NK-92 treated with Interleukin-12 subunit alpha and Interleukin-12 subunit beta, amount 100 ng/mL, for 24 hours (cell line): ENCODE measurements at regions not wholly inside any gene's neighbourhood (a gene's known extent, or its start where the extent isn't known, plus 50 kb on each side); places are given as distances from the start of the nearest gene placed in this dataset.

Source experiments
- DNase-seq: peaks from one replicate; lab custom pipeline; 2025; lab: John Stamatoyannopoulos, UW

DNA sequence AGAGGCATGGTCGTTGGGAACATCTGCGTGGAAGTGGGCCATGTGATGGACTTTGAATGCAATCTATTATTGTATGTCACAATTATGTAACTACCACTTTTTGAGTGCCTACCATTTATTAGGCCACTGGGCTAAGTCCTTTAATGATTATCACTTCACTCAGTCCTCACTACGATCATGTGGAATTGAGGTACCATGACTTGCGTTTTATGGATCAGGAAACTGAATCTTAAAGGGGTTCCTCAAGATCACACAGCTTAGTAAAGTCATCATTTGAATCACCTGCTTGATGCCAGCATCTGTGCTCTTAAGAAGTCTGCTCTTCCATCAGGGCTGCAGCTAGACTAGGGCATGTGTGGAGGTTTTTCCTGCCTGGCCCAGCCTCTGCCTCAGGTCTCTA, 136.7 kb downstream of the DAD1 start:
- DNase-seq: no peak

DNA sequence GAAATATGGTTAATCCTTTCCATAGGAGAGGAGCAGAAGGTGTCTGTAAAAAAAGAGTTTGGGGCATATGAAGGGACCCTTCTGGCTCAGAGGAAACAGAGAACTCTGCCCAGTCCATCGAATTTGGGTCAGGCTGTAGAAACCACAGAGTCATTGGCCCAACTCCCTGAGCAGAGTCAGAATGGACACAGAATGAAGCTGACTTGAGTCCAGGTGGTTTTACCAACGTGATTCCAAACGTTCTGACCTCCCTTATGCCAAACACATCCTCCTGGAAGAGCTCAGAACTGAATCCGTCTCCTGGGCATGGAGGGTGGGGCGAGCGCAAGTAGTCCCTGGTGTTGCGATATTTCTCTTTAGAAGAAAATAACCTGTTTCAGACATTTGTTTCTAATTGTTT, 138.8 kb downstream of the DAD1 start:
- DNase-seq: no peak

DNA sequence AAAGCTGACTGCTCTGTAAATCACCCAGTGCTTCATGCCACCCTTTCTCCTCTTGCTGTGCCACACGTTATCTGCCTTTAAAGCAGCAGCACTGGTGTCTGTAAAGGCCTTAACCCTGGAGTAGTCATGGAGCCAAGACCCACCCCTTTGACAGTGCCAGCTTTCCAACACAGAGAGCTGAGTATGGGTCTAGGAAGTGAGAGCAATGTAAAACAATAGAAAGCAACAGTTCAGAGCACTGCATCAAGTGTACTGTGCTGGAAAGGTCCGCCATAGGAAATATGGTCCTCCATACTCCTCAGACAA, 139.5 kb downstream of the DAD1 start:
- DNase-seq: no peak

DNA sequence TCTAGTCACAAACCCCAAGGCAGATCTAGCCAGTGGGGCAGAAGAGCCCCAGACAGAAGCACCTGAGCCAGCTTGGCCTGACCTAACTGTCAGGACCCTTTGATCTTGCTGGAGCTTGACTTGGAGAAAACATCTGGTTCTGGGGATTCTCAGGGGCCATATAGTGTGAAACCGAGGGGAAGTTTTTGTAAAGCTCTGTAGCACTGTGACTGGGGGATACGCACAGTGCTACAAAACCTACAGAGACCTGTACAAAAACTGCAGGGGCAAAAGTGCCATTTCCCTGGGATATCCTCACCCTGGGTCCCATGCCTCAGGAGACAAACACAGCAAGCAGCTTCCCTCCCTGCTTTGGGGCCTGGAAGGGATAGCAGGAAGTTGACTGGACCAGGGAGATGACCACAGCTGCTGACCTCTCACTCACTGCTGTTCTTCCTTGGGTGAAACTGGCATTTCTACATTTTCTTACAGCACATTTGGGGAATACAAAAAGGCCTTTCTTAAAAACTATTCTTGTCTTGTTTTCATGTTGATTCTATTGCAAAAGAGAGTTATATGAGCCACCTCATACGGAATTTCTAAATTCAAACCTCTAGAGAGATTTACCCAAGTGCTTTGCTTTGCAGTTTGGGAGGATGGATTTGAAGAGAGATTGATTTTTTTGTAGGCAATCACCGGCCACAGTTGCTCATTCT, 140.0 kb downstream of the DAD1 start:
- DNase-seq: peak; percentile 53

DNA sequence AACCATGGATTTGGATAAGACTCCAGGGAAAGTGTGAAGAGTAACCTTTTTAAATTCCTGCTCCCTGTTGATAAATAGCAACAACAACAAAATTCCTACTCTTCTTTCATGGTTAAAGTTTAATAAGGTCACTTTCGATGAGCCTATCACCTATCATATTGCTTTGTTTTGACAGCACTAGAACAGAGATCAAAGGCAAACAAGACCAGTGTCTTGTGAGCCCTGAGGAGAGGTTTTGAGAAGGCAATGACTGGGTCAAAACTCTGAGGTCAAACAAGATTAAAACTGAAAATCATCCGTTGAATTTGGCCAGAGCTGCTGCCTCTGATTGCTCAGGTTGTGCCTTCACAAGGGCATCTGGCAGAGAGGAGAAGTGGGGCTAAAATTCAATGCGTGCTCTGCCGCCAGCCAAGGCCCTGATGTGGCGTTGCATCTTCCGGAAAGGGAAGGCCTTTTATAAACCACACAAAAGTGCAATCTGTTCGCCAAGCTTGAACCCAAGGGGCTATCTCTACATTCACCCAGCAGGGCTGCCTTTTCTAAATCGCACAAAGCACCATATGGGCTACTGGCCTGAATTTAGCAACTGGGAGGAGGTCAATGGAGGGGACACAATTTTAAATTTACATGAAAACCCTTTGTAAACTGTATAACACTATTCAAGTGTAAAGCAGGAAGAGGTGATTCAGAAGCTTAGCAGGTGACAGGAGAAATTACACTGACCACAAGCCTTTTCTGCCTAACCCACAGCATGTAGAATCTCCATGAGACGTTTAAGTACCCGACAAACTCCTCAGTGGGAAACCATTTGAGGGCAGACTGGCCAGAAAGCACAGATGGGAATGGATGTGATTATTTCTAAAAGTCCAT, 140.8 kb downstream of the DAD1 start:
- peak; percentile 55 for DNase-seq

DNA sequence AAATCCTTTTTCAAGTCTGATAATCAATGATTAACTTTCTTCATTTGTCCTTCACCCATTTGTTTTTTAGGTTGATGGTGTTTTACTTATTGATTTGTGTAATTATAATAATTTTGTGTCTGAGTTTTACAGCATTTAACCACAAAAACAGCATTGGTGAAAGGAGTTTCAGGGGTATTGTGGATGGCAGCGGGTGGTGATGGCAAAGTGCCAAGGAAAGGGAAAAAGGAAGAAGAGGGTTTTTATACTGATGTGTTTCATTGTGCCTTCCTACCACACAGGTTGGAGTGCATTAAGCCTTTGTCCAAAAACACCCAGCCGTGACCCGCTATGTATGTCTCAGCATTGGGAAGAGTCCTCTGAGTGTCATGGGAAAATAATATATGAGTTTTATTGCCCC, 150.3 kb downstream of the DAD1 start:
- no peak for DNase-seq

DNA sequence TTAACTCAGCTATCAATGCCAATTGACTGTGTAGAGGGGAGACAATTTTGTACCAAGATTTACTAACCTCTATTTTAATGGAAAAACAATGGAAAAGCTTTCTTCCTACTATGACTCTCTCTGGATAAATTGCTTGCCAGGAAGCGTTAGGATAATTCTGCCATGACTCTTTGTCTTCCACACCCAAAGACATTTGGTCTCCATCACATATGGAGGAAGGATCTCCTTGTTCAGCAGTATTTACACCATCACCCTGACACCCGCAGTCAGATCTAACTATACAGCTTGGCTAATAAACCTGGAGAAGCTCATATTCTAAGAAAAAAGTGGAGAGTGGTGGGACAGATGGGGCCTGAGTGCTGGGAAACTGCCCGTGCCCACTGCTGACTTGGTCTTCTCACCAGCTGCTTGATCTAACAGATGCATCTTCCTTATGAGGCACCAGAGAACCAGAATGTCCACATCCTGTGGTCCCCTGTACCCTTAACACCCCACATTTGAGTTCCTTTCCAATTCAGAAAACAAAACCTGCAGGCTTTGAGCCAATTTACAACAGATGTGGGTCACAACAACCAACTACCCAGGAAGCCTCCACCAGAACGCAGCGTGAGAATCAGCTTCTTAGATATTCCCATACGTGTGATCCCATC, 154.0 kb downstream of the DAD1 start:
- no peak for DNase-seq

DNA sequence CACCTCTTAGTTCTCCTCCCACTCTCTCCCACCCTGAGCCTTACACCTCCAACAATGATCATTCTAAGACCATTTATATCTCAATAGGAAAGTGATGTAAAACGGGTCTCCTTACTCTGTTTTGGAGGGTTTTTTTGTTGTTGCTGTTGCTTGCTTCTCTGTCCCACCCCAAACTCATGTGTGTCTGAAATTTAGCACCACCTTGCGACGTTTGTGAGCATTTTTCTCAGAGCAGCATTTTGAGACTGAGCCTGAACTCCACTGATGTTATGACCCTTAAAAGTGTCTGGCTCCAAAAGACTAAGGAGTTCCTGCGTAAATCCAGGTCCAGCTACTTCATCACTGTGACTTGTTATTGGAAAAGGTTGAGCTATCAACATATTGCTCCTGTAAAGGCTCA, 155.0 kb downstream of the DAD1 start:
- DNase-seq: no peak

DNA sequence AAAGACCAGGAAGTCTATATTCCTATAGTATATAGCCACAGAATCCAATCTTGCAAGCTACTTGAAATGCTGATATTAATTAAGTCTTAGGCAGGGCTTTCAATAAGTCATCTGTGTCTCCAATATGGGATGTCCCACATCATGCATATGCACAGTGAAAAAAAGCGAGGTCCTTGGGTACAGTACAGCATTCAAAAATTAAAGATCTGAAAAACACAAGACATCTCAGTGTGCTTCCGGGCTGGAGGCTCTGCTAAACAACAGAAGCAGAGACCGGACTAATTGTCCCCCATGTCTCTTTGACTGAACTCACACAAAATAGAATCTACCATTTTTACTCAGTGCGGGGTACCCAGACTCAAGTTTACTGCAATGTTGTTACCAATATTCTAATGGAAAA, 156.0 kb downstream of the DAD1 start:
- DNase-seq: no peak

DNA sequence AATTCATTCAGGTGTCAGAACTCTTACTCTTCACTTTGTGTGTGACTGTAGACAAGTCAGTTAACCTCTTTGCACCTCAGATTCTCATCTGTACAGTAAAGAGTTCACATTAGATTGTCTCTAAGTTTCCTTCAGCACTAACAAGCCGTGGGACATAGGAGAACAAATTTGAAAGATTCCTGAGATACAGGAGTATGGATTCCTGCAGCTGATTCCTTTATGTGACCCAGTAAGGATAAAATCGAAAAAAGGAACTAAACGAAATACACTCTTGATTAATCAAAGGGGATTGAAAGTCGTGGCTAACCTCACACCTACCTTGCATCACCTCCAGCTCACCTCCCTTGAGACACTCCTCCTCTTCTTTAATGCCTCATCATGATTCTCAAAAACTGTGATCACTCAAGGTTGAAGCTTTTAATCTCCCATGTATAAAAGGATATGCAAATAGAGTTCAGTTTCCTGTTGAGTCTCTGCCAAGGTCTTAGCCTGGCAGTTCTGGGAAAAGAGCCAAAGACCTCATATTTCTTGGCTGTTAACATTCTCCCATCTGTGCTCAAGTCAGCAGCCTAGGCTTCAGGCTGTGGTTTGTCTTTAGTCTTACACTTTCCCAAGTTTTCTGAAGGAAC, 156.6 kb downstream of the DAD1 start:
- no peak for DNase-seq

DNA sequence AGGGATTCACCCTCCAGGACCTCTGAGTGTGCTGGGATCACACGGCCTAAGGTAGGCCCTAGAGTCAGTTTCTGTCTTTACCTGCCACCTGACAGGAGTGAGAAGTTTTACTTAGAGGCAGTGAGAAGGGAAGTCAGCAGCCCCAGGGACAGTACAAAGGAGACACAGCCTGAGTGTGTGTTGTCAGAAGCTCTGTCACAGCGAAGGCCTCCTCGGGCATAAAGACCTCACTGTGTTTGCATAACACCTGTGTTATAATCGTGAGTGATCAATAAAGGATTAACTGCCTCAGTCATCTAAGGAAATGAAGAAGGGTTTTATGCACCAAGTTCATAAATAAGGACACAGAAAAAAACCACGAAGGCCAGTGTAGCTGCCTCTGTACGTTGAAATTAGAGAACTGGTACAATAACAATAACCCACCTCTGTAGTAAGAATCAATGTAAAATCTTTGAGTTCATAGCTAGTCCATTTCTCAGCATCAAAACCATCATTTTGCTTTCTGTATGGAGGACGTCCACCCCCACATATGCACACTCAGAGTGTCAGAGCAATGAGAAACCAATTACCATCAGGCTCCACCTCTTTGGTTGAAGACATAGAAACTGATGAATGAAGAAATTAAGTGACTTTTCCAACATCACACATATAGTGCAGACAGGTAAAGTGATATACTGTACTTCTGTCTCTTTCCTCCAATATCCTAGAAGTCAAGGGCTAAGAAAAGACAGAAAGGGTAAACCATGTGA, 159.3 kb downstream of the DAD1 start:
- DNase-seq: no peak

DNA sequence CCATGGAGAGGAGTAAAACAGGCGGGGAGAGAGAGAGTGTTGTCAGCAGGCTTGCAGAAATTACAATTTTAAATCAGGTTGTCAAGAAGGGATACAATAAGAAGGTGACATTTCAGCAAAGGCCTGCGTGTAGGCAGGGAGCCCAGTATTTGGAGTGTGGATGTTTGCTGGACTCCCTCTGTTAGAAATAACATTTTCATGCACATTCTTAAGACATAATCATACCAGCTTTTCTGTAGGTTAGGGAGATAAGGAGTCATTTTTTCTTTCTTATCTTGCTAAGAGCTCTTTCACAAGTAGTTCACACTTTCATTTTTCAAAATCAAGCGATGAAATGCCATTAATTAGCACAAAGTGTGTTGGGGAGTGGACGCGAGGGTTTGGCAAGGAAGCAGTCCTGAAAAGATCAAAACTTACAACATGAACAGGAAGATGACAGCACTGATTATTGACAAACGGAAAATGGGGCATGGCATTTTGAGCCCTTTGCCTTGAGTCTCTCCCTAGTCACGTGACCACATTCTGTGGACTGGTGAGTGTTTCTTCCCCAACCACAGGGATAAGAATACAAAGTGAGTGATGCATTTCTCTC, 160.2 kb downstream of the DAD1 start:
- peak; percentile 17 for DNase-seq

DNA sequence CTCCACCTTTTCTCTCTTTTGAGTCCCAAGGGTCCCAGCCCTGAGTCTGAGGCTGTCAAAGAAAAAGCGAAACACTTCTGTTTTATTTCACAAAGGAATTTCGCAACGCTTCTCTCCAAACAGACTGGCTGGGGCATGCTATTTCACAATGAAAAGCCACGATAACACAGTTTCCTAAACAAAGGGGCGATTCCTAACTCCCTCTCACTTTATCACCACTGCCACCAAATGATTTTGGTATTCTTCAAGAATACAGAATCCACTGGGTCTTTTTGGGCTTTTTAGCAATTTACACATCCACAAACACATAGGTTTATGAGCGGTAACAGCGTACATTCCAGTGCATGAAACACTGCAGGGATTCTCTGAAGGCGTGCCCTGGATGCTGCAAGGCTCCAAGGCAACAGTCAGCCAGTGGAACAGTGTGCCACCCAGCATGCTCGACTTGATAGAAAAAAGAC, 161.2 kb downstream of the DAD1 start:
- DNase-seq: no peak

DNA sequence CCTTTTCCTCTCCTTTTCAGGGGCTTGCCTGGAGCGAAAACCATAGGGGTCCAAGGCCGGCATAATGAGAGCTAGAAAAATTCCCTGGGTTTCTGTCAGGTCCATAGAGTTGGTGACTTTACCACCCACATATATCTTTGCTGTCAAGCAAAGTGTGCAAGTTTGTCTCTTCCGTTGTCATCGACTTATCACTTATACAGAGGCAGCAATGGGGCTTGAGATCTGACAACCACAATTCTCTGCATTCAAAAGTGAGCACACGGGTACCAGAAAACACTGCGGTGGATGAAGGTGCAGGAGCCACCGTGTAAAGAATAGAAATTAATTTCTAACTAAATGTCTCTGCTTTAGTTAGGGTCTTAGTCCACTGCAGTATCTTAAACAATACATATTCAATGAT, 162.3 kb downstream of the DAD1 start:
- DNase-seq: no peak

DNA sequence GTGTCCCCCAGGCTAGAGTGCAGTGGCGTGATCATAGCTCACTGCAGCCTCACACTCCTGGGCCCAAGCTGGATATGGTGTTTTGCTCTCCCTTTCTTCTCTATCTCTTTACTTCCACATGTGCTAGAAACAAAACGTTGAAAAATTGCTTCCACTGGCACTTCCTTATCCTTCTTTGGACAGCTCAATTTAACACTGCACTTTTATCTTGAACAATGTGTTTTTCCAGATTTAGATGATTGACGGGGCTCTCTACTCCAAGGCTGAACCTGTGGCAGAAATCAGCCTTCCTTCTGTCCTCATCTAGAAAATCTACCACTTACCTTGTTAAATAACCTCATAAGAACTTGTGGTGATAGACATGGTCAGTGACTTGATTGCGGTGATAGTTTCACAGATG, 165.1 kb downstream of the DAD1 start:
- no peak for DNase-seq

DNA sequence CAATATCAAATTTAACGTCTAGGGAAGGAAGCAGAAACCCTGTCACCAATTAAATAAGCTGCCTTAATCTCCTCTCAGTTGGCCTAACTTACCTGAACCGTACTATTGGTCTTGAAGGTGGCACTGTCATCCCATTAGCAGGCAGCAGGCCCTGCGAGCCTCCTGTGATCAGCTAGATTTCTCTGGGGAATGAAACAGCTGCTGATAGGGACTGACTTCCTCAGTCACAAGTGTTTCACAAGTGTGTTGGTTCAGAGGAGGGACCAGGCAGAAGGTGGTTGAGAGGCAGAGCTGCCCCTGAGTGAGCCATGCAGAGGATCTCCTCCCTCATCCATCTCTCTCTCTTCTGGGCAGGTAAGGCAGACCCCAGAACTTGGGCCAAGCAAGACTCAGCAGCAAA, 166.8 kb downstream of the DAD1 start:
- no peak for DNase-seq

DNA sequence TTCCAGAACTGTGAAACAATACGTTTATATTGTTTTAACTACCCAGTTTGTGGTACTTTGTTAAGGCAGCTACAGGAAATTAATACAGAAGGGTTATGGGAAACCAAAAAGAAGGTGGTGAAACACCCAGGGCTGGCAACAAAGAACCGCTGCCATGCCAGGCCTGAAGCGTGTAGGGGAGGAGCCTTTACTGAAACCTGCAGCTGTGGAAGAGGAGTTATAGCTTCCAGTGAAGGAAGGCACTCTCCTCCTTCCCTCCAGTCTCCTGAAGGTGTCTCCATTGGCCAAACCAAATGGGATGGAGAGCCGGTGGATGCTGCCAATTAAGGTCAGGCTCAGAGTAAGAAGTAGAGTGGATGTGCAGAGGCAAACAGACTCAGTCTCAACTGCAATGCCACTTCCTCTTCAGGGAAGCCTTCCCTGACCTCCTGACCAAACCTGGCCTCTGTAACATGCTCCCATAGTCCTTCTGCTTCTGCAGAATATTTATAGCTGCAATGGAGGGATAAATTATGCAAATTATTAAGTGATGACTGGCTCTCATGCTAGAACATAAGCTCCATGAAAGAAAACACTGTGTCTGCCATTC, 168.3 kb downstream of the DAD1 start:
- no peak for DNase-seq

DNA sequence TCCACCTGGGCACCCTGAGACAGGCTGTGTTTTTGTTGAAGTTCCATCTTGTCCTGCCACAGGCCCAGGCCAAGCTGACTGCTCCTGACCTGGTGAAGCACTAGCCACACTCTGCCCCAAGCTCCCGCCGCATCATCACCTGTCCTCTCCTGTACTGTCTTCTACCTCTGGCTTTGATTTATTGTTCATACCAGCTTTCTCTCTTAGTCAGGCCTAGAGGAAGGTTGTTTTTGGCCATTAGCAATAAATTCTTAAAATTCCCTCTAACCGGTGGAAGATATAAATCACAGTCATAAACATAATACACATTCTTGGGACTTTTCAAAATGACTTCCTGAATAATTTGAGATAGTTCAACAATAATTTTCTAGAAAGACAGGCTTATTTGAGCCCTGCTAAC, 169.4 kb downstream of the DAD1 start:
- DNase-seq: no peak

DNA sequence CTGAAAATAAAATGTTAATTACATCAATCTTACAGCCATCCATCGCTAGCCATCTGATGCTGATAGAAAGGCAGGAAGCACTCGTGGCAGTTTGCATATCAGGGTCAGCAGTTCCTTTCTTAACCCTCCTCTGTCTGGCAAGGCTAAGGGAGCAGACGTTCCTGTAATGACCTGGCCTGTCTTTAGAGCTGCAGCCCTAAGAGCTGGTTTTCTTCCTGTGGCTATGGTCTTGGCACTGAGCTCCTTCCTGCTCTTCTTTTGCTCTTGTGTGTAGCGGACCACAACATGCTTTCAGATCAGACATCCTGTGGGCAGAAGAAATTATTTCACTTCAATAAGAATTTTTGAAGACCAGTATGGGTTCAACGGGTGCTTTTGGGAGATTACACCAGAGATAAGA, 170.4 kb downstream of the DAD1 start:
- DNase-seq: no peak

DNA sequence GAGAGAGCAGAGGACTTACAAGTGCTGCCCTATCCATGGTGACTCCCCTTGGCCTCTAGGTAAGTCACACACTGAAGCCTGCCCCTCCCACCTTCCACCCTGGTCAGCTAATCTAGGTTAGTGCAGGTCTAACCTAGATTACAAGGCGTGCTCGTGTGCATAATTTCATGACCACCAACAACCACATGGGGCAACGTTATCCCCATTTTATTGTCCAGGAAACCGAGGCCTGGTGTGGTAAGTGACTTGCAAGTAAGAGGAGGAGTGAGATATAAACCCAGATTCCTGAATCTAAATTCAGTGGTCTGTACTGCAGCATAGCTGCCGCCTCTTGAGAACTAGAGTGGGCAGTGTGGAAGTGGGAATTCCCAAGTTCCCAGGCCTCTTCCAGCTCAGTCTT, 171.1 kb downstream of the DAD1 start:
- DNase-seq: no peak

DNA sequence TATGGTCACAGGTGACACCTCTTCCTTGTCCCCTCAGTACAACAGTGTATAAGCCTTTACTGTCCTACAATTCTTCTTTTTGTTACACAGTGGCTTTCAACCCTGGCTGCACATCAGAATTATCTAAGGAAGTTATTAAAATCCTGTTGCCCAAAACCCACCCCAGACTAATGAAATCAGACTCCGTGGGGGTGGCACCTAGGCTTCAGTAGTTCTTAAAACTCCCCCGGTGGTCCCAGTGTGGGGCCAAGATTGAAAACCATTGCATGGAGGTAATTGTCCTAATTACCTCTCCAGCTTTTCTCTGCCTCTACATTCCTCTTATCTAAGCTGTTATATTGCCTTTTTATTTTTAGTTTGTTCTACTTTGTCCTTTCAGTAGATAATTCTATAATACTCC, 172.8 kb downstream of the DAD1 start:
- DNase-seq: no peak
